HepG2 (cell line): ENCODE measurements at regions not wholly inside any gene's neighbourhood (a gene's known extent, or its start where the extent isn't known, plus 50 kb on each side); places are given as distances from the start of the nearest gene placed in this dataset.
"Not testable (repeated sequence)": the region's sequence is repeated elsewhere in the genome, so short reads cannot be mapped to it uniquely, and the experiment has no call there.

Experiments
- ATAC-seq: fragments of 200-7000 bp; cut with Tn5 transposase; 3 replicates; pipeline ENCODE4 v1.9.1; 2020; ENCODE audit warnings: mild to moderate bottlenecking, moderate library complexity
- BruUV-seq: library from RNA; stranded (reverse); fragments of 400-500 nt; replicated peaks from 2 replicates; lab custom pipeline; 2021; lab: Mats Ljungman, UMichigan
- CTCF ChIA-PET: fragments of 300-600 bp; formaldehyde crosslinking; extraction: SDS; loops from one replicate; lab custom pipeline; 2021; ENCODE audit warnings: low total read pairs, inconsistent platforms, low intra/inter-chr PET ratio; lab: Yijun Ruan, JAX
- POLR2A ChIA-PET: fragments of 350-600 bp; sonication (Branson Sonifier 250); formaldehyde crosslinking; loops from one replicate; lab custom pipeline; 2020; ENCODE audit warnings: antibody characterized with exemption, inconsistent platforms; lab: Yijun Ruan, JAX
- DNase-seq: peaks from one replicate; pipeline ENCODE4 v3.0.0-alpha.2; 2015; ENCODE audit warnings: low spot score
- FAIRE-seq: peaks from 3 replicates; lab custom pipeline; 2011; peaks lifted over from hg19 to GRCh38; lab: Jason Lieb, UNC
- H2AFZ ChIP-seq: one replicate; pipeline ENCODE4 v1.6.1; 2011; ENCODE audit warnings: low read length, inconsistent platforms
- H3K27ac ChIP-seq: fragments of 300-600 bp; 3 replicates; pipeline ENCODE4 v1.8.0; 2011; ENCODE audit warnings: mixed run types, mild to moderate bottlenecking, mixed read lengths, low read length, inconsistent platforms; ENCODE audit not compliant: insufficient read depth; ENCODE audit errors: extremely low read length
- H3K27me3 ChIP-seq, 2 experiments: fragments of 200-600 bp in 1 of 2; 2 replicates in 1 of 2; 3 replicates in 1 of 2; pipeline versions ENCODE4 v1.6.0 to v1.8.0; 2011; ENCODE audit warnings: low read length in 2 of 2, mild to moderate bottlenecking in 2 of 2, moderate library complexity in 2 of 2, inconsistent platforms in 1 of 2; ENCODE audit not compliant: insufficient read depth in 2 of 2, control insufficient read depth in 1 of 2
- H3K36me3 ChIP-seq, 2 experiments: fragments of 200-600 bp in 1 of 2; replicated peaks in 1 of 2; 2 replicates in 1 of 2; 3 replicates in 1 of 2; pipeline versions ENCODE4 v1.5.1 to v1.8.0; 2011; ENCODE audit warnings: low read length in 2 of 2, inconsistent platforms in 1 of 2; ENCODE audit not compliant: insufficient read depth in 2 of 2, control insufficient read depth in 1 of 2
- H3K4me1 ChIP-seq: 2 replicates; pipeline ENCODE4 v1.5.1; 2012; ENCODE audit warnings: low read length, inconsistent platforms; ENCODE audit not compliant: insufficient read depth
- H3K4me2 ChIP-seq: 2 replicates; pipeline ENCODE4 v1.6.0; 2011; ENCODE audit warnings: low read depth, low read length, inconsistent platforms
- H3K4me3 ChIP-seq, 3 experiments: fragments of 200-600 bp in 1 of 3; sonication (generic), shearing (Covaris generic) in 1 of 3; replicated peaks in 1 of 3; 2 replicates each; pipeline ENCODE4 v1.5.1; 2011 to 2016; ENCODE audit warnings: low read length in 3 of 3, inconsistent platforms in 2 of 3, low read depth in 2 of 3, mild to moderate bottlenecking in 2 of 3, control low read depth in 1 of 3, mixed read lengths in 1 of 3; ENCODE audit not compliant: insufficient read depth in 1 of 3
- H3K79me2 ChIP-seq: one replicate; pipeline ENCODE4 v1.6.1; 2011; ENCODE audit warnings: low read length, inconsistent platforms; ENCODE audit not compliant: insufficient read depth
- H3K9ac ChIP-seq: 2 replicates; pipeline ENCODE4 v1.6.0; 2011; ENCODE audit warnings: mild to moderate bottlenecking, low read depth, low read length, inconsistent platforms; ENCODE audit not compliant: insufficient read depth
- H3K9me3 ChIP-seq: 2 replicates; pipeline ENCODE4 v1.5.1; 2012; ENCODE audit warnings: mild to moderate bottlenecking, low read length
- H4K20me1 ChIP-seq: 2 replicates; pipeline ENCODE4 v1.6.0; 2011; ENCODE audit warnings: inconsistent platforms, mild to moderate bottlenecking, low read length, moderate library complexity; ENCODE audit not compliant: insufficient read depth
- CSRNP1 ChIP-seq: sonication (generic); formaldehyde crosslinking; IDR thresholded peaks from 2 replicates; pipeline ENCODE4 v1.8.1; 2023; ENCODE audit warnings: mild to moderate bottlenecking, missing genetic modification reagents
- KLF6 ChIP-seq: IDR thresholded peaks from 2 replicates; pipeline ENCODE4 v1.8.0; 2016; ENCODE audit warnings: missing biosample characterization, missing genetic modification reagents
- ZBED4 ChIP-seq: sonication (generic); formaldehyde crosslinking; IDR thresholded peaks from 2 replicates; pipeline ENCODE4 v1.4.0; 2020; ENCODE audit warnings: missing genetic modification reagents, borderline replicate concordance
- ZBTB25 ChIP-seq: IDR thresholded peaks from 2 replicates; pipeline ENCODE4 v1.6.1; 2018; ENCODE audit warnings: missing genetic modification reagents
- WGBS: methylation state at CpG from one replicate; pipeline ENCODE4 v1.1.6; 2017; ENCODE audit warnings: low lambda C conversion rate; 5-methylcytosine and 5-hydroxymethylcytosine counted together
- in situ Hi-C: cut with HindIII; loops from 2 replicates; pipeline ENCODE4 v1.10.0; 2017; ENCODE audit warnings: low pct_unique_long_range_greater_than_20kb; ENCODE audit not compliant: extremely low pct_ligation_motif_present
- intact Hi-C: fragments of 100-400 bp; cut with micrococcal nuclease; formaldehyde crosslinking; loops from one replicate; pipeline ENCODE4 v1.10.0; 2022; ENCODE audit not compliant: unreplicated experiment
- TF ChIP-seq, protein P1 (sequence below): sonication (generic); formaldehyde crosslinking; IDR thresholded peaks from 2 replicates; pipeline ENCODE4 v1.5.1; 2020; ENCODE audit warnings: missing genetic modification reagents, mild to moderate bottlenecking, borderline replicate concordance

DNA sequence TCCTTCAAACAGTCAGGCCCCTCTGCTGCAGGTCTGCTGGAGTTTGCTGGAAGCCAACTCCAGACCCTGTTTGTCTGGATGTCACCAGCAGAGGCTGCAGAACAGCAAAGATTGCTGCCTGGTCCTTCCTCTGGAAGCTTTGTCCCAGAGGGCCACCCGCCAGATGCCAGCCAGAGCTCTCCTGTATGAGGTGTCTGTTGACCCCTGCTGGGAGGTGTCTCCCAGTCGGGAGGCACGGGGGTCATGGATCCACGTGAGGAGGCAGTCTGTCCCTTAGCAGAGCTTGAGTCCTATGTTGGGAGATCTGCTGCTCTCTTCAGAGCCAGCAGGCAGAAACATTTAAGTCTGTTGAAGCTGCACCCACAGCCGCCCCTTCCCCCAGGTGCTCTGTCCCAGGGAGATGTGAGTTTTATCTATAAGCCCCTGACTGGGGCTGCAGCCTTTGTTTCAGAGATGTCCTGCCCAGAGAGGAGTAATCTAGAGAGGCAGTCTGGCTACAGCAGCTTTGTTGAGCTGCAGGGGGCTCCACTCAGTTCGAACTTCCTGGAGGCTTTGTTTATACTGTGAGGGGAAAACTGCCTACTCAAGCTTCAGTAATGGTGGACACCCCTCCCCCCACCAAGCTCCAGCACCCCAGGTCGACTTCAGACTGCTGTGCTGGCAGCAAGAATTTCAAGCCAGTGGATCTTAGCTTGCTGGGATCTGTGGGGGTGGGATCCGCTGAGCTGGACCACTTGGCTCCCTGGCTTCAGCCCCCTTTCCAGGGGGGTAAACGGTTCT lies 72.1 kb downstream of the OGFRL1 start:
- H3K4me1 ChIP-seq, H3K4me3 ChIP-seq, H3K27ac ChIP-seq, H3K36me3 ChIP-seq, H3K9me3 ChIP-seq, in situ Hi-C loops, DNase-seq, H2AFZ ChIP-seq, H4K20me1 ChIP-seq, ATAC-seq, intact Hi-C loops, CTCF ChIA-PET, POLR2A ChIA-PET, FAIRE-seq, H3K79me2 ChIP-seq, H3K9ac ChIP-seq, H3K4me2 ChIP-seq, H3K27me3 ChIP-seq, BruUV-seq: not testable (repeated sequence)
- 0% methylated on average over 2 of the region's 9 CpGs for WGBS

GRCh38 chr6:71364889-71365542 lies 76.4 kb downstream of the OGFRL1 start:
- no peak for DNase-seq
- Histone ChIP-seq H4K20me1 (no peaks in the 10 kb centered on the region), H2AFZ (no peak overlapping the region), H3K9me3 (no peaks in the 10 kb centered on the region), H3K4me3 (no peak overlapping the region), H3K79me2 (no peaks in the 10 kb centered on the region), H3K27me3 (no peaks in the 10 kb centered on the region), H3K4me1 (no peaks in the 10 kb centered on the region), H3K9ac (no peak overlapping the region), H3K4me2 (no peak overlapping the region), H3K36me3 (no peaks in the 10 kb centered on the region), H3K27ac (no peak overlapping the region)
- intact Hi-C loops (no loop called here), in situ Hi-C loops (no loop called here)
- BruUV-seq, result no TSS peak
- ChIA-PET POLR2A (no interaction called here), CTCF (no interaction called here)
- WGBS, result 44% methylated on average over 4 of the region's 4 CpGs
- no peak for ATAC-seq
- no peak for FAIRE-seq
- TF ChIP-seq ZBED4 (CRISPR knock-in tag), result no peak
- TF ChIP-seq KLF6 (CRISPR knock-in tag), result no peak
- TF ChIP-seq, protein P1, sequence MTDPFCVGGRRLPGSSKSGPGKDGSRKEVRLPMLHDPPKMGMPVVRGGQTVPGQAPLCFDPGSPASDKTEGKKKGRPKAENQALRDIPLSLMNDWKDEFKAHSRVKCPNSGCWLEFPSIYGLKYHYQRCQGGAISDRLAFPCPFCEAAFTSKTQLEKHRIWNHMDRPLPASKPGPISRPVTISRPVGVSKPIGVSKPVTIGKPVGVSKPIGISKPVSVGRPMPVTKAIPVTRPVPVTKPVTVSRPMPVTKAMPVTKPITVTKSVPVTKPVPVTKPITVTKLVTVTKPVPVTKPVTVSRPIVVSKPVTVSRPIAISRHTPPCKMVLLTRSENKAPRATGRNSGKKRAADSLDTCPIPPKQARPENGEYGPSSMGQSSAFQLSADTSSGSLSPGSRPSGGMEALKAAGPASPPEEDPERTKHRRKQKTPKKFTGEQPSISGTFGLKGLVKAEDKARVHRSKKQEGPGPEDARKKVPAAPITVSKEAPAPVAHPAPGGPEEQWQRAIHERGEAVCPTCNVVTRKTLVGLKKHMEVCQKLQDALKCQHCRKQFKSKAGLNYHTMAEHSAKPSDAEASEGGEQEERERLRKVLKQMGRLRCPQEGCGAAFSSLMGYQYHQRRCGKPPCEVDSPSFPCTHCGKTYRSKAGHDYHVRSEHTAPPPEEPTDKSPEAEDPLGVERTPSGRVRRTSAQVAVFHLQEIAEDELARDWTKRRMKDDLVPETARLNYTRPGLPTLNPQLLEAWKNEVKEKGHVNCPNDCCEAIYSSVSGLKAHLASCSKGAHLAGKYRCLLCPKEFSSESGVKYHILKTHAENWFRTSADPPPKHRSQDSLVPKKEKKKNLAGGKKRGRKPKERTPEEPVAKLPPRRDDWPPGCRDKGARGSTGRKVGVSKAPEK (CRISPR knock-in tag), result no peak
- no peak for TF ChIP-seq ZBTB25 (CRISPR knock-in tag)
- TF ChIP-seq CSRNP1 (CRISPR knock-in tag), result no peak
